Hepatocyte (in vitro differentiated cells): ENCODE measurements at regions not wholly inside any gene's neighbourhood (a gene's known extent, or its start where the extent isn't known, plus 50 kb on each side); places are given as distances from the start of the nearest gene placed in this dataset.

Experiments
- CTCF ChIP-seq: fragments of 200-600 bp; sonication (generic); IDR thresholded peaks from 2 replicates; pipeline ENCODE4 v1.5.1; 2016; ENCODE audit warnings: antibody characterized with exemption, mild to moderate bottlenecking; ENCODE audit not compliant: poor library complexity
- EZH2 ChIP-seq: fragments of 200-600 bp; sonication (generic); IDR thresholded peaks from 2 replicates; pipeline ENCODE4 v1.6.1; 2016; ENCODE audit warnings: antibody characterized with exemption, mild to moderate bottlenecking, borderline replicate concordance
- EZH2phosphoT487 ChIP-seq: fragments of 200-600 bp; sonication (generic); IDR thresholded peaks from one replicate; pipeline ENCODE4 v1.6.1; 2018; ENCODE audit warnings: antibody characterized with exemption, mild to moderate bottlenecking, low read depth, moderate library complexity; ENCODE audit not compliant: unreplicated experiment, severe bottlenecking

- no peak for TF ChIP-seq CTCF
- no peak for TF ChIP-seq EZH2
- TF ChIP-seq EZH2phosphoT487 = no peak
These were observed 1148.9 kb downstream of the STIM2 start for GRCh38 chr4:28009541-28009940.
